A673 (cell line): ENCODE measurements at regions not wholly inside any gene's neighbourhood (a gene's known extent, or its start where the extent isn't known, plus 50 kb on each side); places are given as distances from the start of the nearest gene placed in this dataset.

Source experiments
- CTCF ChIP-seq: fragments of 300-800, 200-600 bp; sonication (generic); conservative IDR thresholded peaks from 2 replicates; pipeline ENCODE4 v1.5.1; 2017; ENCODE audit warnings: low read depth, mild to moderate bottlenecking, antibody characterized with exemption, low read length, moderate library complexity, mixed read lengths
- EZH2 ChIP-seq: fragments of 200-600 bp; sonication (generic); IDR thresholded peaks from 2 replicates; pipeline ENCODE4 v1.6.1; 2017; ENCODE audit warnings: borderline replicate concordance, low read depth, mild to moderate bottlenecking, mixed read lengths, antibody characterized with exemption, low read length; ENCODE audit not compliant: poor library complexity, severe bottlenecking

DNA sequence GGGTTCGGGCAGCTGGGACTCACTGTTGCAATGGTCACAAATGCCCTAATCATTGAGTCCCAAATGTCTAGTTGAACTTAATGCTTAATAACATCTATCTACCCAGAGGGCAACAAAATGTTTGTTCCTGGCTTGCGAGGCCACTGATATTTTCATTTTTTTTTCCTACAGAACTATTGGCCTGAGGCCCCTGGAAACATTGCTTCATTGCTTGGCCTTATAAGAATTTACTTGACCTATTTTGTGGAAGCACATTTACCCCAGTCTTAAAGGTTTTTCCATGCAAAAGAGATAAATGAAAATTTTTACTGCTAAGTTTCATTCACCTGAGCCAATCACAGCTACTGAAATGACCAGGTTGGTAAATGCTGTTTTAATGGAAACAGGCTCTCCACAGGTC is 133.1 kb upstream of the RIPOR2 start:
- TF ChIP-seq CTCF = no peak
- TF ChIP-seq EZH2 = no peak
